ENCODE measurements at regions not wholly inside any gene's neighbourhood (a gene's known extent, or its start where the extent isn't known, plus 50 kb on each side); places are given as distances from the start of the nearest gene placed in this dataset.

- in situ Hi-C loops (cut with MboI; ENCODE audit: low pct_unique_long_range_greater_than_20kb, low sequenced_read_pairs, unreplicated experiment) = loop anchor here (25.0 kb wide), 1 partner anchor 850 kb away; no protein-coding TSS in a partner anchor
- TF ChIP-seq CTCF (IDR thresholded peaks at IDR 0.05; ENCODE audit: extremely low read depth, insufficient read depth, missing control alignments) = no peak
These were observed 782.8 kb upstream of the ACVR2A start for GRCh38 chr2:147062073-147062472.

GRCh38 chr2:147061269-147061668 is 783.6 kb upstream of the ACVR2A start:
- no peak for TF ChIP-seq CTCF (IDR thresholded peaks at IDR 0.05; ENCODE audit: extremely low read depth, insufficient read depth, missing control alignments)
- no peak for DNase-seq (ENCODE audit: low spot score)
- in situ Hi-C loops (cut with MboI; ENCODE audit: low pct_unique_long_range_greater_than_20kb, low sequenced_read_pairs, unreplicated experiment) = loop anchor here (25.0 kb wide), 1 partner anchor 851 kb away; no protein-coding TSS in a partner anchor

More at GRCh38 chr2:147062073-147062472, 782.8 kb upstream of the ACVR2A start:
- DNase-seq (ENCODE audit: low spot score) = no peak

- DNase-seq (ENCODE audit: low spot score) = no peak
- no peak for TF ChIP-seq CTCF (IDR thresholded peaks at IDR 0.05; ENCODE audit: extremely low read depth, insufficient read depth, missing control alignments)
- in situ Hi-C loops (cut with MboI; ENCODE audit: low pct_unique_long_range_greater_than_20kb, low sequenced_read_pairs, unreplicated experiment) = loop anchor here (25.0 kb wide), 1 partner anchor 854 kb away; no protein-coding TSS in a partner anchor
These were observed 786.8 kb upstream of the ACVR2A start for GRCh38 chr2:147057892-147058490.

GRCh38 chr2:147051814-147052213 is 793.0 kb upstream of the ACVR2A start:
- DNase-seq (ENCODE audit: low spot score) = no peak
- in situ Hi-C loops (cut with MboI; ENCODE audit: low pct_unique_long_range_greater_than_20kb, low sequenced_read_pairs, unreplicated experiment) = loop anchor here (25.0 kb wide), 1 partner anchor 860 kb away; no protein-coding TSS in a partner anchor
- no peak for TF ChIP-seq CTCF (IDR thresholded peaks at IDR 0.05; ENCODE audit: extremely low read depth, insufficient read depth, missing control alignments)

GRCh38 chr2:147051248-147051647 is 793.6 kb upstream of the ACVR2A start:
- in situ Hi-C loops (cut with MboI; ENCODE audit: low pct_unique_long_range_greater_than_20kb, low sequenced_read_pairs, unreplicated experiment) = loop anchor here (25.0 kb wide), 1 partner anchor 861 kb away; no protein-coding TSS in a partner anchor
- no peak for TF ChIP-seq CTCF (IDR thresholded peaks at IDR 0.05; ENCODE audit: extremely low read depth, insufficient read depth, missing control alignments)

GRCh38 chr2:147049957-147050356 is 794.9 kb upstream of the ACVR2A start:
- no peak for TF ChIP-seq CTCF (IDR thresholded peaks at IDR 0.05; ENCODE audit: extremely low read depth, insufficient read depth, missing control alignments)
- DNase-seq (ENCODE audit: low spot score) = no peak
- in situ Hi-C loops (cut with MboI; ENCODE audit: low pct_unique_long_range_greater_than_20kb, low sequenced_read_pairs, unreplicated experiment) = loop anchor here (25.0 kb wide), 1 partner anchor 862 kb away; no protein-coding TSS in a partner anchor

More at GRCh38 chr2:147051248-147051647, 793.6 kb upstream of the ACVR2A start:
- DNase-seq (ENCODE audit: low spot score) = no peak

All from GM13977 (cell line).